Nephron (organoid): ENCODE measurements at regions not wholly inside any gene's neighbourhood (a gene's known extent, or its start where the extent isn't known, plus 50 kb on each side); places are given as distances from the start of the nearest gene placed in this dataset.

ENCODE experiments used
- H3K27ac Mint-ChIP-seq, 3 experiments: 2 replicates each; pipeline ENCODE4 v1.8.0; 2020; ENCODE audit warnings: mixed read lengths in 3 of 3, mild to moderate bottlenecking in 2 of 3, moderate library complexity in 1 of 3
- H3K27me3 Mint-ChIP-seq: 2 replicates; pipeline ENCODE4 v1.8.0; 2021; ENCODE audit warnings: low read depth, mild to moderate bottlenecking, moderate library complexity, mixed read lengths
- H3K36me3 Mint-ChIP-seq: 2 replicates; pipeline ENCODE4 v1.8.0; 2020; ENCODE audit warnings: low read depth, mixed read lengths
- H3K4me1 Mint-ChIP-seq: 2 replicates; pipeline ENCODE4 v1.8.0; 2020; ENCODE audit warnings: mixed read lengths
- H3K4me3 Mint-ChIP-seq, 3 experiments: 2 replicates each; pipeline ENCODE4 v1.8.0; 2020; ENCODE audit warnings: mild to moderate bottlenecking in 3 of 3, mixed read lengths in 3 of 3, moderate library complexity in 2 of 3
- H3K9me3 Mint-ChIP-seq: 2 replicates; pipeline ENCODE4 v1.8.0; 2020; ENCODE audit warnings: mixed read lengths
- CTCF ChIP-seq, 3 experiments: fragments of 200-600 bp; sonication (generic); IDR thresholded peaks; one replicate each; pipeline ENCODE4 v1.5.0; 2021; ENCODE audit warnings: antibody characterized with exemption in 3 of 3; ENCODE audit not compliant: unreplicated experiment in 3 of 3

GRCh38 chr15:91383532-91383931 is 283.5 kb downstream of the SV2B start:
- H3K27ac Mint-ChIP-seq, result no peak overlapping the region
- H3K9me3 Mint-ChIP-seq, result no peaks in the 10 kb centered on the region
- H3K4me1 Mint-ChIP-seq, result no peaks in the 10 kb centered on the region
- no peak overlapping the region for H3K4me3 Mint-ChIP-seq
- TF ChIP-seq CTCF (IDR thresholded peaks at IDR 0.05; ENCODE audit: unreplicated experiment in 3 of 3), result no peak
- no peaks in the 10 kb centered on the region for H3K27me3 Mint-ChIP-seq
- H3K36me3 Mint-ChIP-seq, result no peaks in the 10 kb centered on the region

- Mint-ChIP-seq H3K27ac (no peak overlapping the region), H3K9me3 (peaks cover 3% of the 10 kb centered on the region), H3K36me3 (no peaks in the 10 kb centered on the region), H3K4me3 (no peak overlapping the region), H3K27me3 (no peaks in the 10 kb centered on the region), H3K4me1 (no peaks in the 10 kb centered on the region)
- TF ChIP-seq CTCF (IDR thresholded peaks at IDR 0.05; ENCODE audit: unreplicated experiment in 3 of 3), result no peak
Observed at GRCh38 chr15:91384189-91384730, 284.2 kb downstream of the SV2B start.

DNA sequence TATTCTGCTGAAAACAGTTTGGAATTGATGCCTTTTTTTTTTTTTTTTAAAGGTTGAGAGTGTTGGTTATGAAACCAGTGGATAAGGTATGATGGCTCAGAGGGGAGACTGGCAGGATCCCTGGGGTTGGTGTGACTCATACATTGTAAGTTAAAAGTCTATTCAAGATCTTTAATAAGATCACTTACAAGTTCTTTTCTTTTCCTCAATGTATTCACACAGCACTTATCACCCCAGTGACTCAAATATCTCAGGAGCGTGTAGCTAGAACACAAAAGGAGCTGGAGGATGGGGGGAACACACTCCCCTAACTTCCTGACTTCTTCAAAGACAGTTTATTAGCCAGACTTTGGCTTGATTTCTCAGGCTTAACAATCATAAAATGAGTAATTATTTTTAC is 285.3 kb downstream of the SV2B start:
- TF ChIP-seq CTCF (IDR thresholded peaks at IDR 0.05; ENCODE audit: unreplicated experiment in 3 of 3), result no peak
- Mint-ChIP-seq H3K27me3 (peaks cover 3% of the 10 kb centered on the region), H3K36me3 (no peaks in the 10 kb centered on the region), H3K4me1 (no peaks in the 10 kb centered on the region), H3K4me3 (no peak overlapping the region), H3K9me3 (peaks cover 8% of the 10 kb centered on the region), H3K27ac (no peak overlapping the region)

DNA sequence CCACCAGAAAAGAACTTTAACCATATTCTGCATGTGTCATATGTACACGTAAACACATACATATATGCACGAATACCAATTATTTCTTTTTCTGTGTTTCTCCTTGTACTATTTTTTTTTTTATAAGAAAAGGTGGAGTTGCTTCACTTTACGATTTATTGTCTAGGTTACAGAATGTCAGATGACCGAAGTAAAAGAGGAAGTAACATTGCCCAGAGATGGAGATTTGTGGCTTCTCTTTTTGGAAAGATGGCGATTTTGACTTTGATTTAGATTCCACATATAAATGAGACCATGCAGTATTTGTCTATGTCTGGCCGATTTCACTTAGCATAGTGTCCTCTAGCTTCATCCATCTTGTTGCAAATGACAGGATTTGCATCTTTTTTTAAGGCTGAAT is 293.1 kb downstream of the SV2B start:
- Mint-ChIP-seq H3K27ac (no peak overlapping the region), H3K4me3 (no peak overlapping the region), H3K27me3 (peaks cover 3% of the 10 kb centered on the region), H3K9me3 (peaks cover 22% of the 10 kb centered on the region), H3K36me3 (no peaks in the 10 kb centered on the region), H3K4me1 (no peaks in the 10 kb centered on the region)
- no peak for TF ChIP-seq CTCF (IDR thresholded peaks at IDR 0.05; ENCODE audit: unreplicated experiment in 3 of 3)

DNA sequence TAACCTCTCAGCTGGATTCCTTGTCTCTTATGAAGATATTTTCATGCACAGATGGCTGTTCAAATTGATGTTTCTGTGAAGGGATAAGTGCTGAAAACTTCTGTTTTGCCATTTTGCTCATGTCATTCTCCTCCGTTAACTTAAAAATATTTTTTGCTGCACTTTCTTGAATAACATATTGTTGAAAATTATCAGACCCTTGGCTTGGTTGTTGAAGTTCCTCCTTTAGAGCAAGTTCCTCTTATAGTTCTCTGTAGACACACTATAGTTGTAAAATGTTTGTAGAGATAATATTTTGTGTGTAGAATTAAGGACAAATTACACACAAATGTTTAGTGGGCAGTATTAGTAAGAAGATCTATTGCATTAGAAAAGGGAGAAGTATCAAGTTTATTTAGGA is 300.4 kb downstream of the SV2B start:
- Mint-ChIP-seq H3K36me3 (no peaks in the 10 kb centered on the region), H3K27ac (no peak overlapping the region), H3K27me3 (no peaks in the 10 kb centered on the region), H3K4me1 (no peaks in the 10 kb centered on the region), H3K9me3 (peaks cover 7% of the 10 kb centered on the region), H3K4me3 (no peak overlapping the region)
- no peak for TF ChIP-seq CTCF (IDR thresholded peaks at IDR 0.05; ENCODE audit: unreplicated experiment in 3 of 3)

GRCh38 chr15:91407269-91407889 is 307.3 kb downstream of the SV2B start:
- H3K4me1 Mint-ChIP-seq, result peaks cover 6% of the 10 kb centered on the region
- no peak overlapping the region for H3K27ac Mint-ChIP-seq
- no peak for TF ChIP-seq CTCF (IDR thresholded peaks at IDR 0.05; ENCODE audit: unreplicated experiment in 3 of 3)
- no peaks in the 10 kb centered on the region for H3K36me3 Mint-ChIP-seq
- H3K4me3 Mint-ChIP-seq, result no peak overlapping the region
- no peaks in the 10 kb centered on the region for H3K9me3 Mint-ChIP-seq
- H3K27me3 Mint-ChIP-seq, result no peaks in the 10 kb centered on the region
